ENCODE measurements at regions not wholly inside any gene's neighbourhood (a gene's known extent, or its start where the extent isn't known, plus 50 kb on each side); places are given as distances from the start of the nearest gene placed in this dataset.

GRCh38 chr12:126159139-126159538 is 1093.9 kb downstream of the AACS start:
- TF ChIP-seq CTCF (IDR thresholded peaks at IDR 0.05) (no peak), POLR2A (IDR thresholded peaks at IDR 0.05) (no peak)
- Histone ChIP-seq H3K4me1 (no peaks in the 10 kb centered on the region), H3K9me3 (no peaks in the 10 kb centered on the region), H3K36me3 (no peaks in the 10 kb centered on the region), H3K4me3 (no peak overlapping the region), H3K27me3 (no peaks in the 10 kb centered on the region), H3K27ac (no peak overlapping the region)
- DNase-seq (no peak), ATAC-seq (no peak)
- 58% methylated on average over 5 of the region's 5 CpGs for WGBS (ENCODE audit: insufficient coverage, low coverage, low lambda C conversion rate, missing lambda C conversion rate)
- intact Hi-C loops (cut with DNase I), result no loop called here

- TF ChIP-seq CTCF (IDR thresholded peaks at IDR 0.05) (no peak), POLR2A (IDR thresholded peaks at IDR 0.05) (no peak)
- DNase-seq (no peak), ATAC-seq (no peak)
- WGBS (ENCODE audit: insufficient coverage, low coverage, low lambda C conversion rate, missing lambda C conversion rate), result 23% methylated on average over 1 of the region's 1 CpG
- H3K27me3 ChIP-seq, result no peaks in the 10 kb centered on the region
- H3K4me1 ChIP-seq, result no peaks in the 10 kb centered on the region
- intact Hi-C loops (cut with DNase I), result no loop called here
- H3K9me3 ChIP-seq, result no peaks in the 10 kb centered on the region
- H3K27ac ChIP-seq, result no peak overlapping the region
- no peak overlapping the region for H3K4me3 ChIP-seq
- H3K36me3 ChIP-seq, result no peaks in the 10 kb centered on the region
Observed at GRCh38 chr12:126160912-126161311, 1095.7 kb downstream of the AACS start.

GRCh38 chr12:126163984-126164383 is 1098.7 kb downstream of the AACS start:
- DNase-seq, result no peak
- Histone ChIP-seq H3K4me3 (no peak overlapping the region), H3K27ac (no peak overlapping the region), H3K27me3 (no peaks in the 10 kb centered on the region), H3K9me3 (no peaks in the 10 kb centered on the region), H3K36me3 (no peaks in the 10 kb centered on the region), H3K4me1 (no peaks in the 10 kb centered on the region)
- no peak for ATAC-seq
- intact Hi-C loops (cut with DNase I), result no loop called here
- TF ChIP-seq POLR2A (IDR thresholded peaks at IDR 0.05), result no peak
- no peak for TF ChIP-seq CTCF (IDR thresholded peaks at IDR 0.05)
- WGBS (ENCODE audit: insufficient coverage, low coverage, low lambda C conversion rate, missing lambda C conversion rate), result 85% methylated on average over 7 of the region's 8 CpGs

- TF ChIP-seq POLR2A (IDR thresholded peaks at IDR 0.05), result no peak
- no peak for TF ChIP-seq CTCF (IDR thresholded peaks at IDR 0.05)
- no peak overlapping the region for H3K4me3 ChIP-seq
- no peaks in the 10 kb centered on the region for H3K27me3 ChIP-seq
- no peaks in the 10 kb centered on the region for H3K4me1 ChIP-seq
- DNase-seq (no peak), ATAC-seq (no peak)
- WGBS (ENCODE audit: insufficient coverage, low coverage, low lambda C conversion rate, missing lambda C conversion rate), result 73% methylated on average over 5 of the region's 5 CpGs
- intact Hi-C loops (cut with DNase I), result no loop called here
- H3K27ac ChIP-seq, result no peak overlapping the region
- no peaks in the 10 kb centered on the region for H3K9me3 ChIP-seq
- H3K36me3 ChIP-seq, result no peaks in the 10 kb centered on the region
Observed at GRCh38 chr12:126171937-126172559, 1106.8 kb downstream of the AACS start.
